ENCODE measurements at regions not wholly inside any gene's neighbourhood (a gene's known extent, or its start where the extent isn't known, plus 50 kb on each side); places are given as distances from the start of the nearest gene placed in this dataset.

- Histone ChIP-seq H3K27me3 (no peaks in the 10 kb centered on the region), H3K4me1 (replicated peaks in 1 of 2) (peaks cover 0 to 5% of the 10 kb centered on the region in 2 donors), H3K36me3 (replicated peaks in 1 of 2) (no peaks in the 10 kb centered on the region), H3K27ac (no peak overlapping the region), H3K4me3 (no peak overlapping the region), H3K9me3 (replicated peaks in 1 of 3) (no peaks in the 10 kb centered on the region)
- WGBS, 4 donors, result 90 to 97% (median 94%) methylated on average over 8 of the region's 8 CpGs
- intact Hi-C loops (cut with DNase I), result no loop called here
- TF ChIP-seq POLR2A (IDR thresholded peaks at IDR 0.05) (no peak), CTCF (IDR thresholded peaks at IDR 0.05) (no peak)
- no peak for DNase-seq
These were observed 143.9 kb upstream of the TMEM132C start for GRCh38 chr12:128123096-128123495.

- intact Hi-C loops (cut with DNase I), result no loop called here
- DNase-seq, result no peak
- no peaks in the 10 kb centered on the region for H3K36me3 ChIP-seq (replicated peaks in 1 of 2)
- no peak for TF ChIP-seq CTCF (IDR thresholded peaks at IDR 0.05)
- TF ChIP-seq POLR2A (IDR thresholded peaks at IDR 0.05), result no peak
- H3K9me3 ChIP-seq (replicated peaks in 1 of 3), result no peaks in the 10 kb centered on the region
- WGBS, 4 donors, result 83 to 90% (median 86%) methylated on average over 4 of the region's 4 CpGs
- no peak overlapping the region for H3K4me3 ChIP-seq
- no peaks in the 10 kb centered on the region for H3K4me1 ChIP-seq (replicated peaks in 1 of 2)
- H3K27ac ChIP-seq, result no peak overlapping the region
- H3K27me3 ChIP-seq, result no peaks in the 10 kb centered on the region
These were observed 135.0 kb upstream of the TMEM132C start for GRCh38 chr12:128131955-128132354.

GRCh38 chr12:128133321-128134073, 133.5 kb upstream of the TMEM132C start:
- TF ChIP-seq POLR2A (IDR thresholded peaks at IDR 0.05) (no peak), CTCF (IDR thresholded peaks at IDR 0.05) (no peak)
- Histone ChIP-seq H3K27ac (no peak overlapping the region), H3K4me1 (replicated peaks in 1 of 2) (peaks cover 0 to 5% of the 10 kb centered on the region in 2 donors), H3K27me3 (no peaks in the 10 kb centered on the region), H3K36me3 (replicated peaks in 1 of 2) (no peaks in the 10 kb centered on the region), H3K4me3 (no peak overlapping the region), H3K9me3 (replicated peaks in 1 of 3) (no peaks in the 10 kb centered on the region)
- 83 to 87% (median 84%) methylated on average over 7 of the region's 7 CpGs for WGBS, 4 donors
- DNase-seq, result no peak
- intact Hi-C loops (cut with DNase I), result no loop called here

- no peak overlapping the region for H3K4me3 ChIP-seq
- peaks cover 0 to 10% of the 10 kb centered on the region in 2 donors for H3K4me1 ChIP-seq (replicated peaks in 1 of 2)
- no peaks in the 10 kb centered on the region for H3K9me3 ChIP-seq (replicated peaks in 1 of 3)
- 67 to 85% (median 72%) methylated on average over 6 of the region's 6 CpGs for WGBS, 4 donors
- H3K27ac ChIP-seq, result no peak overlapping the region
- no peaks in the 10 kb centered on the region for H3K36me3 ChIP-seq (replicated peaks in 1 of 2)
- DNase-seq, result no peak
- H3K27me3 ChIP-seq, result no peaks in the 10 kb centered on the region
- intact Hi-C loops (cut with DNase I), result no loop called here
- no peak for TF ChIP-seq POLR2A (IDR thresholded peaks at IDR 0.05)
- no peak for TF ChIP-seq CTCF (IDR thresholded peaks at IDR 0.05)
These were observed 129.8 kb upstream of the TMEM132C start for GRCh38 chr12:128137140-128137539.

Measured in adrenal gland (tissue), 9 donors.